Loucy (cell line): ENCODE measurements at regions not wholly inside any gene's neighbourhood (a gene's known extent, or its start where the extent isn't known, plus 50 kb on each side); places are given as distances from the start of the nearest gene placed in this dataset.

Experiments
- H2AFZ ChIP-seq: fragments of 200-600 bp; sonication (generic); 2 replicates; pipeline ENCODE4 v1.6.0; 2016; ENCODE audit warnings: antibody characterized with exemption, mild to moderate bottlenecking, low read length, moderate library complexity
- H3F3A ChIP-seq: fragments of 200-600 bp; 2 replicates; pipeline ENCODE4 v1.6.0; 2016; ENCODE audit warnings: antibody characterized with exemption, low read depth, mild to moderate bottlenecking
- H3K27me3 ChIP-seq: fragments of 200-600 bp; sonication (generic); 2 replicates; pipeline ENCODE4 v1.6.1; 2014; ENCODE audit warnings: low read length, mild to moderate bottlenecking; ENCODE audit not compliant: insufficient read depth, poor library complexity, severe bottlenecking
- H3K36me3 ChIP-seq: fragments of 200-600 bp; sonication (generic); 2 replicates; pipeline ENCODE4 v1.6.1; 2016; ENCODE audit warnings: low read length; ENCODE audit not compliant: insufficient read depth
- H3K4me1 ChIP-seq: fragments of 200-600 bp; sonication (generic); 2 replicates; pipeline ENCODE4 v1.5.1; 2014; ENCODE audit warnings: low read length, mild to moderate bottlenecking; ENCODE audit not compliant: insufficient read depth, poor library complexity, severe bottlenecking
- H3K4me2 ChIP-seq: fragments of 200-600 bp; sonication (generic); 2 replicates; pipeline ENCODE4 v1.6.0; 2014; ENCODE audit warnings: antibody characterized with exemption, low read length, low read depth, mild to moderate bottlenecking; ENCODE audit not compliant: poor library complexity, severe bottlenecking
- H3K4me3 ChIP-seq: fragments of 200-600 bp; sonication (generic); 2 replicates; pipeline ENCODE4 v1.5.1; 2014; ENCODE audit warnings: low read length, mild to moderate bottlenecking, mixed read lengths; ENCODE audit not compliant: poor library complexity, severe bottlenecking
- H3K79me2 ChIP-seq: fragments of 200-600 bp; sonication (generic); 2 replicates; pipeline ENCODE4 v1.6.1; 2014; ENCODE audit warnings: low read length; ENCODE audit not compliant: insufficient read depth
- H3K9ac ChIP-seq: fragments of 200-600 bp; sonication (generic); 2 replicates; pipeline ENCODE4 v1.6.0; 2014; ENCODE audit warnings: mild to moderate bottlenecking, low read depth, low read length, moderate library complexity; ENCODE audit not compliant: poor library complexity, severe bottlenecking
- H3K9me2 ChIP-seq: fragments of 200-600 bp; sonication (generic); replicated peaks from 2 replicates; pipeline ENCODE4 v1.6.1; 2016; ENCODE audit warnings: low read depth, low read length, mixed read lengths
- H3K9me3 ChIP-seq: fragments of 200-600 bp; sonication (generic); 2 replicates; pipeline ENCODE4 v1.6.1; 2014; ENCODE audit warnings: mild to moderate bottlenecking, antibody characterized with exemption, low read length, low read depth; ENCODE audit not compliant: insufficient read depth
- H4K20me1 ChIP-seq: fragments of 200-600 bp; sonication (generic); 2 replicates; pipeline ENCODE4 v1.6.0; 2014; ENCODE audit warnings: antibody characterized with exemption, low read length, mild to moderate bottlenecking; ENCODE audit not compliant: insufficient read depth, poor library complexity, severe bottlenecking
- EZH2phosphoT487 ChIP-seq: fragments of 200-600 bp; IDR thresholded peaks from 2 replicates; pipeline ENCODE4 v1.6.1; 2018; ENCODE audit warnings: antibody characterized with exemption, mild to moderate bottlenecking, moderate library complexity, borderline replicate concordance
- TF ChIP-seq, protein P1 (sequence below): fragments of 200-600 bp; sonication (generic); conservative IDR thresholded peaks from 2 replicates; pipeline ENCODE4 v1.5.1; 2014; ENCODE audit warnings: mild to moderate bottlenecking, antibody characterized with exemption, low read length

DNA sequence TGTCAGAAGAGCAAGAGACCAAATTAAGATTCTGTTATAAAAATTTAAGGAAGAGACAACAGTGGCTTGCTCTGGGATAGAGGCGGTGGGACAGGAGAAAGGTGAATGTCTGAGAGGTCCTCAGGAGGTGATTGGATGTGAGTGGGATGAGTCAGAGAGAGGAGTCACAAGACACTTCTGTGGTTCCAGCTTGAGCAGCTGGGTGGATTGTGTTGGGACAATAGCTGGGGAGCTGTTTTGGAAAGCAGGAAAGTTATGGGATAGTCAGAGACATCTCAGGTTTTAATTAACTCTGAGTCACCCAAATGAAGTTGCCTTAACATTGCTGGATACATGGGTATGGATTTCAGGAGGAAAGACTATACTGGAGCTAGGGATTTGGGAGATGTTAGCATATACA lies 218.0 kb upstream of the TRIB2 start:
- H3K4me1 ChIP-seq: peaks cover 67% of the 10 kb centered on the region
- H3K79me2 ChIP-seq: no peaks in the 10 kb centered on the region
- no peak overlapping the region for H3K4me3 ChIP-seq
- no peaks in the 10 kb centered on the region for H4K20me1 ChIP-seq
- H3K9me2 ChIP-seq: no peaks in the 10 kb centered on the region
- no peaks in the 10 kb centered on the region for H3K36me3 ChIP-seq
- TF ChIP-seq EZH2phosphoT487: no peak
- TF ChIP-seq, protein P1, sequence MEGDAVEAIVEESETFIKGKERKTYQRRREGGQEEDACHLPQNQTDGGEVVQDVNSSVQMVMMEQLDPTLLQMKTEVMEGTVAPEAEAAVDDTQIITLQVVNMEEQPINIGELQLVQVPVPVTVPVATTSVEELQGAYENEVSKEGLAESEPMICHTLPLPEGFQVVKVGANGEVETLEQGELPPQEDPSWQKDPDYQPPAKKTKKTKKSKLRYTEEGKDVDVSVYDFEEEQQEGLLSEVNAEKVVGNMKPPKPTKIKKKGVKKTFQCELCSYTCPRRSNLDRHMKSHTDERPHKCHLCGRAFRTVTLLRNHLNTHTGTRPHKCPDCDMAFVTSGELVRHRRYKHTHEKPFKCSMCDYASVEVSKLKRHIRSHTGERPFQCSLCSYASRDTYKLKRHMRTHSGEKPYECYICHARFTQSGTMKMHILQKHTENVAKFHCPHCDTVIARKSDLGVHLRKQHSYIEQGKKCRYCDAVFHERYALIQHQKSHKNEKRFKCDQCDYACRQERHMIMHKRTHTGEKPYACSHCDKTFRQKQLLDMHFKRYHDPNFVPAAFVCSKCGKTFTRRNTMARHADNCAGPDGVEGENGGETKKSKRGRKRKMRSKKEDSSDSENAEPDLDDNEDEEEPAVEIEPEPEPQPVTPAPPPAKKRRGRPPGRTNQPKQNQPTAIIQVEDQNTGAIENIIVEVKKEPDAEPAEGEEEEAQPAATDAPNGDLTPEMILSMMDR: no peak
- H3K4me2 ChIP-seq: no peak overlapping the region
- H3K27me3 ChIP-seq: no peaks in the 10 kb centered on the region
- no peak overlapping the region for H2AFZ ChIP-seq
- H3K9me3 ChIP-seq: no peaks in the 10 kb centered on the region
- H3K9ac ChIP-seq: no peak overlapping the region
- H3F3A ChIP-seq: no peaks in the 10 kb centered on the region

DNA sequence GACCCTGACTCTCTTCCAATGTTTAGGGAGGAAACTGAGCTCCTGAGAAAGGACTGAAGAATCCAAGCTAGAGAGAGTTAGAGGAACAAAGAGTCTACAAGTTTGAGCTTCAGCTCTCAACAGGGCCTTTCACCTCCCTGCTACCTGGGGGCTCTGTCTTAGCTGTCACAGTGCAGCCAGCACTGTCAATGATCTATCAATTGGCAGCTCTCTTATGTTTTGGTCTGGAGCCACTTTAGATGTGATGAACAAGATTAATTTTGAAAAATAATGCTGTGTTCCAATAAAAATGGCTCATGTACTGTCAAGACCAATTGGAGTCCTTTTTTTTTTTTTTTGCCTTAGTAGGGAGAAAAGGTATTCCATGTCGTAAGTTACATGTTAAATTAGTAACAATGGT lies 215.8 kb upstream of the TRIB2 start:
- H3K4me3 ChIP-seq: peak overlapping the region; percentile 51
- no peaks in the 10 kb centered on the region for H3K27me3 ChIP-seq
- H3F3A ChIP-seq: no peaks in the 10 kb centered on the region
- no peaks in the 10 kb centered on the region for H4K20me1 ChIP-seq
- H3K4me1 ChIP-seq: peaks cover 82% of the 10 kb centered on the region
- H3K79me2 ChIP-seq: no peaks in the 10 kb centered on the region
- H3K9ac ChIP-seq: peak overlapping the region; percentile 66
- H3K36me3 ChIP-seq: no peaks in the 10 kb centered on the region
- TF ChIP-seq, protein P1: no peak
- no peak for TF ChIP-seq EZH2phosphoT487
- no peaks in the 10 kb centered on the region for H3K9me2 ChIP-seq
- H2AFZ ChIP-seq: no peak overlapping the region
- H3K9me3 ChIP-seq: no peaks in the 10 kb centered on the region
- peak overlapping the region; percentile 69 for H3K4me2 ChIP-seq

DNA sequence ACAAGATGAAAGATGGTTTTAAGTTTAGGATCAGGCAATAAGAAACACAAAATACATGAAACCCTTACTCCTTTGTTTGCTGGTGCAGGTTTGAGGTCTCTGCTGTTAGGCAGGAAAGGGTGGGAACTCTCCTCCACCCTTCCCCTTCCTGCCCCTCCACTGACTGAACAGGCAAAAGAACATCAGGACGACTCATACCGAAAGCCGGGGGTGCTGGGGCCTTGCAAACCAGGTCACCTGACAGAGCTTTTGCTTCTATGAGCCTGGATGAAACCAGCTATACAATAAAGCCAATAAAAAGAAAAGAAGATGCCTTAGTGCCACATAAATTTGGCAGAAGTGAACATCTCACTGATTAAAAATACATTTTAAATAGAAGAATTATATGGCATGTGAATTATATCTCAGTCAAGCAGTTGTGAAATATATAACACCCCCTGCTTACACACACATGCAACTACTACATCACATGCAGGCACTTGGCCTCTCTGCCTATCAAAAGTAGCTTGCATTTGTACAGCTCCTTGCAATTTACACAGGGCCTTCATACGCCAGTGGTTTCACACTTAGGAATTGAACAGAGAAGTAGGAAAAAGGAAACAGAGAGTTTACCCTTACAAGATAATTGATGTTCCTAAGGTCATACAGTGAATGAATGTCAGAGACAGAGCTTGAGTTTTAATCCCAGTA lies 215.1 kb upstream of the TRIB2 start:
- peak overlapping the region; percentile 69 for H3K4me2 ChIP-seq
- no peaks in the 10 kb centered on the region for H3K9me2 ChIP-seq

More for the DNA sequence above, 215.1 kb upstream of the TRIB2 start:
- H3F3A ChIP-seq: no peaks in the 10 kb centered on the region
- H3K4me3 ChIP-seq: peak overlapping the region; percentile 51
- H2AFZ ChIP-seq: peak overlapping the region; percentile 4; the same call in 1 of the 2 replicates
- no peaks in the 10 kb centered on the region for H3K27me3 ChIP-seq
- H3K9ac ChIP-seq: peak overlapping the region; percentile 66
- peaks cover 88% of the 10 kb centered on the region for H3K4me1 ChIP-seq
- no peaks in the 10 kb centered on the region for H3K9me3 ChIP-seq
- H3K36me3 ChIP-seq: no peaks in the 10 kb centered on the region
- H3K79me2 ChIP-seq: no peaks in the 10 kb centered on the region
- TF ChIP-seq, protein P1: no peak
- no peak for TF ChIP-seq EZH2phosphoT487
- H4K20me1 ChIP-seq: no peaks in the 10 kb centered on the region
